ENCODE measurements at regions not wholly inside any gene's neighbourhood (a gene's known extent, or its start where the extent isn't known, plus 50 kb on each side); places are given as distances from the start of the nearest gene placed in this dataset.

- TF ChIP-seq CTCF (IDR thresholded peaks at IDR 0.05) (no peak), POLR2AphosphoS5 (IDR thresholded peaks at IDR 0.05) (no peak)
These were observed 213.8 kb upstream of the MARCKS start for GRCh38 chr6:113643407-113643770.
